ENCODE measurements at regions not wholly inside any gene's neighbourhood (a gene's known extent, or its start where the extent isn't known, plus 50 kb on each side); places are given as distances from the start of the nearest gene placed in this dataset.

DNA sequence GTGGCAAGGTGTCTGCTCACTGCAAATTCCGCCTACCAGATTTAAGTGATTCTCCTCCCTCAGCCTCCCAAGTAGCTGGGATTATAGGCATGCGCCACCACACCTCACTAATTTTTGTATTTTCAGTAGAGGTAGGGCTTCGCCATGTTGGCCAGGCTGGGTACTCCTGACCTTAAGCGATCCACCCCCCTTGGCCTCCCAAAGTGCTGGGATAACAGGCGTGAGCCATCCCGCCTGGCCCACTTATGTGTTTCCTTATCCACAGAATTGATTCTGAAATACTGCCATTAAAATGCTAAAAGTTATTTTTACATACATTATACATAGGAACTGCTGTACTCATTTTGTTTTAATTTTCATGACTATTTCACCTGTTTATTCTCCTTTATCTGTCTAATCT, 529.7 kb upstream of the CDH7 start:
- no peak overlapping the region for H3K4me3 ChIP-seq (ENCODE audit: low read depth, low read length)
- DNase-seq (ENCODE audit: low read depth) = no peak
- no peak for TF ChIP-seq POLR2A (IDR thresholded peaks at IDR 0.05; ENCODE audit: extremely low read depth, insufficient read length)
- TF ChIP-seq CTCF (IDR thresholded peaks at IDR 0.05; ENCODE audit: low read depth, low read length) = no peak
- no peak for TF ChIP-seq MYC (IDR thresholded peaks at IDR 0.05; ENCODE audit: low read depth, low read length)
- TF ChIP-seq, protein P1, sequence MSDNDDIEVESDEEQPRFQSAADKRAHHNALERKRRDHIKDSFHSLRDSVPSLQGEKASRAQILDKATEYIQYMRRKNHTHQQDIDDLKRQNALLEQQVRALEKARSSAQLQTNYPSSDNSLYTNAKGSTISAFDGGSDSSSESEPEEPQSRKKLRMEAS (IDR thresholded peaks at IDR 0.05; ENCODE audit: low read depth, low read length) = no peak

- H3K4me3 ChIP-seq (ENCODE audit: low read depth, low read length) = no peak overlapping the region
- no peak for TF ChIP-seq CTCF (IDR thresholded peaks at IDR 0.05; ENCODE audit: low read depth, low read length)
- no peak for TF ChIP-seq POLR2A (IDR thresholded peaks at IDR 0.05; ENCODE audit: extremely low read depth, insufficient read length)
- no peak for TF ChIP-seq MYC (IDR thresholded peaks at IDR 0.05; ENCODE audit: low read depth, low read length)
- TF ChIP-seq, protein P1 (IDR thresholded peaks at IDR 0.05; ENCODE audit: low read depth, low read length) = no peak
- no peak for DNase-seq (ENCODE audit: low read depth)
These were observed 534.8 kb upstream of the CDH7 start for GRCh38 chr18:65215865-65216466.

GRCh38 chr18:65214456-65214855, 536.4 kb upstream of the CDH7 start:
- TF ChIP-seq POLR2A (IDR thresholded peaks at IDR 0.05; ENCODE audit: extremely low read depth, insufficient read length) (no peak), CTCF (IDR thresholded peaks at IDR 0.05; ENCODE audit: low read depth, low read length) (no peak), MYC (IDR thresholded peaks at IDR 0.05; ENCODE audit: low read depth, low read length) (no peak)
- TF ChIP-seq, protein P1 (IDR thresholded peaks at IDR 0.05; ENCODE audit: low read depth, low read length) = no peak
- no peak overlapping the region for H3K4me3 ChIP-seq (ENCODE audit: low read depth, low read length)
- no peak for DNase-seq (ENCODE audit: low read depth)

DNA sequence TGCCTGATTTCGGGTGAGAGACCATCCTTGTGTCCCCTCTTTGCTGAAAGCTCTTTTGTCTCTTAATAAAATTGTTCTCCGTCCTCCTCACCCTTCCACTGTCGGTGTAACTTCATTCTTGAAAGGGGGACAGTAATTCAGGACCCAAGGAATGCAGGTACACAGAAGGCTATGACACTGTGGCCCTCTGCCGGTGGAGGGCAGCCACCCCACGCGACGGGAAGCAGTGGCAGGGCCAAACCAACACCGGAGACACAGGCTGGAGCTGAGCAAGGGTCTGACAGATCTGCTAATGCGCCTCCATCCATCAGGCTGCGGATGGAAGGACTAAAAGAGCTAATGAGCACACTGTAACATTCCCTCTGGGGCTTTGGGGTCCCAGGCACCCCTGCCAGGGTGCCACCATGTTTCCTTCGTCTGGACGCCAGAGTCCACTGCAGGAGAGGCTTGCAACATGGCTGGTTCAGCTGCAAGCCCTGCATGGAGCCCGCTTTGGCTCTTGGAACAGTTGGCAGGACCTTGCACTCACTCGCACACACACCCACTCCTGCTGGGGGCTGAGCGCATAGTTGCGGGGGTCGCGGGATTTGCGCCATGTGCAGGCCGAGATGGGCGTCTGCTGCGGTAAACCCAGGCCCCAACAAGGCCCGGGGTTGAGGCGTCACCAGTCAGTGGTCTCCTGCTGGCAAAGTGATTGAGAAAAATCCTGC, 544.1 kb upstream of the CDH7 start:
- TF ChIP-seq, protein P1 (IDR thresholded peaks at IDR 0.05; ENCODE audit: low read depth, low read length) = no peak
- TF ChIP-seq MYC (IDR thresholded peaks at IDR 0.05; ENCODE audit: low read depth, low read length) = no peak
- TF ChIP-seq CTCF (IDR thresholded peaks at IDR 0.05; ENCODE audit: low read depth, low read length) = no peak
- TF ChIP-seq POLR2A (IDR thresholded peaks at IDR 0.05; ENCODE audit: extremely low read depth, insufficient read length) = no peak
- DNase-seq (ENCODE audit: low read depth) = no peak
- no peak overlapping the region for H3K4me3 ChIP-seq (ENCODE audit: low read depth, low read length)

DNA sequence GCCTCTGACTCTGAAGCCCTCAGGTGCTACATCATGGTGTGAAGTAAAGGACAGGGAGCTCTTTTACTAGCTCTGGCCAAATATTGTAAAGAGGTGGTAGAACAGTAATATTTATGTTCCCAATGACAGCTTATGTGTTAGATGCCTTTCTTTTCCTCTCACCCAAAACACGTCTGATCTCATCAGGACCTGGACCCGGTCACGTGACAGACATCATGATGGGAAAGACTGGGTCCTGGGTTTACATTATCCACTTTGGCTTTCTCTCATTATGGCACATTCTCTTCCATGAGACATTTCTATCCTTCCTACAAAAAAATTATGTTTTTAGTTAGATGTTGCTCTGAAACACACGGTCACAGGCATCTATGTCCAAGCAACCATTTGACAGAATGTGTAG, 548.7 kb upstream of the CDH7 start:
- TF ChIP-seq, protein P1 (IDR thresholded peaks at IDR 0.05; ENCODE audit: low read depth, low read length) = no peak
- TF ChIP-seq POLR2A (IDR thresholded peaks at IDR 0.05; ENCODE audit: extremely low read depth, insufficient read length) (no peak), MYC (IDR thresholded peaks at IDR 0.05; ENCODE audit: low read depth, low read length) (no peak), CTCF (IDR thresholded peaks at IDR 0.05; ENCODE audit: low read depth, low read length) (no peak)
- H3K4me3 ChIP-seq (ENCODE audit: low read depth, low read length) = no peak overlapping the region
- no peak for DNase-seq (ENCODE audit: low read depth)
